ENCODE measurements at regions not wholly inside any gene's neighbourhood (a gene's known extent, or its start where the extent isn't known, plus 50 kb on each side); places are given as distances from the start of the nearest gene placed in this dataset.

DNA sequence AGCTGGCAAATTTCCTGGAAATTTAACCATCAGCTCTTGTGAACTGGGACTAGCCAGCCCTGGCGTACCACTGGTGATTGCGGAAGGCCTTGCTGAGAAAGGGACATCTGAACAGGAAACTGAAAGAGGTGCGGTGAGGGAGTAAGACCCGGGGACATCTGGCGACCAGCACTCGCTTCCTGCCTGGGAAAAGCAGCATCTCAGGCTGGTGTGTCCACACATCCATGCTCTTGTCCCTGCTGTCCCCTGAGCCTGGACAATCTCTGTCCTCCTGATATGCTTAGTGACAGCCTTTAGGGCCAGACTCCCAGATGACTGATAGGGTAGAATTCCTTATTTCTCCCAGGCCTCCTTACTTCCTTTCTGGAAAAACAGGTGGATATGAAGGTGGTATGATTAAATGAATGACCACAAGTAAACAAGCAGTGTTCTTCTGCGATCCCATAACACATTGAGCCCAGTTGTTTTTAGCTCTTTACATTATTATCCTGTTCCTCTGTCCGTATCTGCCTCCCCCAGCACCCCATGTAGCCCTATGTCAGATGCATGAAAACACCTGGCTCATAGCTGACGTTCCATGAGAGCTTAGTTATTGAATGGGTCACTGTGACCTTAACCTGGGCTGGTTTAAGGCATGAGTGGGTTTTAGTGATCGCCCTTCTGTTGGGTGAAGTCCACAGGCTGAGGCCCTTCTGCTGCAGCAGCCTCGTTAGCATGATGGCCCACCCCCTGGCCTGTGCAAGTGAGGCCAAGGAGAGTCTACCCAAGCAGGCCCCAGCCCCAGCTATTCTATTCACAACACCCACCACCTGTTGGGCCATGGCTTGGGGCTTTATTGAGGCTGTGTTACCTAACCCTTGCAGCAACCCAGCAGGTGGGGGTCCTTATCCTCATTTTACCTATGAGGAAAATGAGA lies 76.1 kb upstream of the GADD45A start:
- TF ChIP-seq, protein P1, sequence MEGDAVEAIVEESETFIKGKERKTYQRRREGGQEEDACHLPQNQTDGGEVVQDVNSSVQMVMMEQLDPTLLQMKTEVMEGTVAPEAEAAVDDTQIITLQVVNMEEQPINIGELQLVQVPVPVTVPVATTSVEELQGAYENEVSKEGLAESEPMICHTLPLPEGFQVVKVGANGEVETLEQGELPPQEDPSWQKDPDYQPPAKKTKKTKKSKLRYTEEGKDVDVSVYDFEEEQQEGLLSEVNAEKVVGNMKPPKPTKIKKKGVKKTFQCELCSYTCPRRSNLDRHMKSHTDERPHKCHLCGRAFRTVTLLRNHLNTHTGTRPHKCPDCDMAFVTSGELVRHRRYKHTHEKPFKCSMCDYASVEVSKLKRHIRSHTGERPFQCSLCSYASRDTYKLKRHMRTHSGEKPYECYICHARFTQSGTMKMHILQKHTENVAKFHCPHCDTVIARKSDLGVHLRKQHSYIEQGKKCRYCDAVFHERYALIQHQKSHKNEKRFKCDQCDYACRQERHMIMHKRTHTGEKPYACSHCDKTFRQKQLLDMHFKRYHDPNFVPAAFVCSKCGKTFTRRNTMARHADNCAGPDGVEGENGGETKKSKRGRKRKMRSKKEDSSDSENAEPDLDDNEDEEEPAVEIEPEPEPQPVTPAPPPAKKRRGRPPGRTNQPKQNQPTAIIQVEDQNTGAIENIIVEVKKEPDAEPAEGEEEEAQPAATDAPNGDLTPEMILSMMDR (IDR thresholded peaks at IDR 0.05), result no peak
- TF ChIP-seq POLR2A (IDR thresholded peaks at IDR 0.05), result no peak
